ENCODE measurements at regions not wholly inside any gene's neighbourhood (a gene's known extent, or its start where the extent isn't known, plus 50 kb on each side); places are given as distances from the start of the nearest gene placed in this dataset.
"Not testable (repeated sequence)": the region's sequence is repeated elsewhere in the genome, so short reads cannot be mapped to it uniquely, and the experiment has no call there.

GRCh38 chr9:38153910-38154291 lies 84.9 kb upstream of the SHB start:
- no peak for DNase-seq

- DNase-seq: no peak
These were observed 84.3 kb upstream of the SHB start for GRCh38 chr9:38153152-38153909.

- no peak for DNase-seq
These were observed 80.6 kb upstream of the SHB start for GRCh38 chr9:38149647-38150046.

GRCh38 chr9:38146844-38147243 lies 77.8 kb upstream of the SHB start:
- no peak for DNase-seq

- no peak for DNase-seq
These were observed 76.6 kb upstream of the SHB start for GRCh38 chr9:38145526-38146053.

- no peak for DNase-seq
These were observed 75.4 kb upstream of the SHB start for GRCh38 chr9:38144421-38144820.

GRCh38 chr9:38141746-38142591 lies 72.9 kb upstream of the SHB start:
- no peak for DNase-seq

GRCh38 chr9:38138276-38138675 lies 69.2 kb upstream of the SHB start:
- no peak for DNase-seq

GRCh38 chr9:38137342-38137741 lies 68.3 kb upstream of the SHB start:
- no peak for DNase-seq

DNA sequence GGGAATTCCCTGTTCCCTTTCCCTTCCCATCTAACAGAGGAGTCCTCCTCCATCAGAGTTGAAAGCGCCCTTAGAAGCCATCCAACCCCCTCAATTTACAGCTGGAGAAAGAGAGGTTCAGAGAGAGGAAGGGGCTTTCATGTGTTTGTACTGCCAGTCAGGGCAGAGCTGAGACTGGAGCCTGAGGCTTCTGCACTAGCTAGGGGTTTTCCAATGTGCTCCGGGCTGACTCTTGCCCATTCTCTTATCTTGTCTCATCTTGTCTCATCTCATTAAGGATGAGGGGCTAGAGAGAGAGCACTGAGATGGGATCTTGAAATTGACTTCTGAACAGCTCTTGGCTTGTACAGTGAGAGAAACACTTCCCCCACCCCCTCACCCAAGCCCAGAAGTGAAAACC lies 67.4 kb upstream of the SHB start:
- DNase-seq: no peak

DNA sequence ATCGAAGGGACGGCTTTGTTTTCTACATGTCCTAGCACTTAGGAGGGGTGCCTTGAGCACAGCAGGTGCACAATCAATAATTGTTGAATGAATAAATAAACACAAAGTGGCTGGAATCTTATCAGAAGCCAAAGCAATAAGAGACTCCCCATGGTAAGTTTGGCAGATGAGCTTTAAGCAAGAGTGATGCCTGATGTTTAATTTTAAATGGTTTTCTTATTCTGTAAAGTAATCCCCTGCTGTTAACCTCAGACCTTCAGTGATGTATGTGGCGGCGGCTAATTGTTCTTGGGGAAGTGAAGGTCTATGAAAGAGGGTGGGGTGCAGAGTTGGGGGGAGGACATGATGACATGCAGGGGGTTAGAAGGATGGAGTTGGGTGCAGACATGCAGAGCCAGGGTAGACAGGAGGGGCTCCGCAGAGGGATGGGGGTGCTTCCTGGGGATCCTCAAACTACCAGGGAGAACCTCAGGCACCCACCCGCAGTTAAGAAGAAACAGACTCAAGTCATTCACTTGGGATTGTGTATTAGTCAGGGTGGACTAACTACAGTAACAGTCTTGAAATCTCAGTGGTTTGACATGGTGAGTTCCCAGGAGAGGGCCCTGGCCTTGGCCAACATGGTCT lies 65.7 kb upstream of the SHB start:
- DNase-seq: no peak

GRCh38 chr9:38133595-38133994 lies 64.6 kb upstream of the SHB start:
- no peak for DNase-seq

DNA sequence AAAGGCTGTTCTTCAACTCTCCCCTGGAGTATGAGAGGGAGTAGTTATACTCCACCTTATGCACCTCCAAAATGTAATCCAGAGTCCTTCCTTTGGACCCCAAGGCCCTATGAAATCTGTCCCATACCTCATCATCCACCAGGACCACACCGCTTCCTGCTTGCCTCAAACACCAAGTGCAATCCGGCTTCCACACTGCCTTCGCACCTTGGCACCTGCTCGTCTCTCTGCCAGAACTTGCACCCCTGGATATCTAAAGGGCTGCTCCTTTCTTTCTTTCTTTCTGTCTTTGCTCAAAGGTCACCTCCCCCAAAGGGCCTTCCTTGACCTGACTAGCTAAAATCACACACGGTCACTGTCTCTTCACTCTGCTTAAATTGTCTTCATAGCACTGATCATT lies 63.9 kb upstream of the SHB start:
- DNase-seq: no peak

- DNase-seq: no peak
These were observed 62.7 kb upstream of the SHB start for GRCh38 chr9:38131729-38132128.

DNA sequence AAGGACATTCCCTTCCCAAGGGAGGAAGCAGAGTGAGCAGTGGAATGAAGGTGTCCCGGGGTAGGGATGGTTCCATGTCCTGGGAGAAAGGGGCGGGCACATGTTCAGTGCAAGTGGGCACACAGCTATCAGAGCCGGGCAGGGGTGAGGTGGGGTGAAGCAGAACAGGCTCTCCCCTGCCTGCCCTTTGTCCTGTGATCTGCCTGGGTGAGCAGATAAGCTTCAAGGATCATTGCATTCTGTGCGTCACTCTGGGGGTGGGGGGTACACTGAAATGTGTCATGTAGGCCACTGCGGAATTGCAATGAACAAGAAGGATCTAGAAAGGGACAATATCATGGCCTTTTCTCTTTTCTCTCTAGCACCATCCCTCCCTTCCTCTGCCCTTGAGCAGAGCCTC lies 61.7 kb upstream of the SHB start:
- no peak for DNase-seq

- DNase-seq: no peak
These were observed 60.3 kb upstream of the SHB start for GRCh38 chr9:38129366-38129765.

GRCh38 chr9:38128752-38129270 lies 59.8 kb upstream of the SHB start:
- DNase-seq: no peak

DNA sequence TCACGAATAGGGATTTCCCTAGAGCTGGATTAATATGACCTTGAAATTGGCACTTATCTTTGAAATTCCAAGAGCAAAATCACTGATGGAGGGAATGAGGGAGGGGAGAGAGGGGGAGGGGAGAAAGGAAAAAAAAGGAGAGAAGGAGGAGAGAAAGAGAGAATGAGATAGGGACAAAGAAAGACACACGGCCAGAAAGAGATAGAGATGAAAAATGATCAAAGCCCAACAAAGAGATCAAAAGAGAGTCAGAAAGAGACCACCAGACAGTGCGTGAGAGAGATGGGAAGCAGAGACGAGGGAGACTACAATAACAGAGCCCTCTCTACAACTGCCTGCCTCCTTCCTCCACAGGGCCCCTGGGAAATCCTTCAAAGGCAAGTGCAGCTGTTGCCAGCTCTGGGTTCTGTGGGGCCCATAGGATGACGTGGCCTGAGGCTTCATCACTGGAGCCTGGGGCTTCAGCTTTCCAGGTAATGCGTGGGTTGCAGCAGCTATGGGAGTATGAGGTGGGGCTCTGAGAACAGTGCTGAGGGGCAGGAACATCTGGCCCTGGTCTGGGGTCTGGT lies 58.3 kb upstream of the SHB start:
- no peak for DNase-seq

DNA sequence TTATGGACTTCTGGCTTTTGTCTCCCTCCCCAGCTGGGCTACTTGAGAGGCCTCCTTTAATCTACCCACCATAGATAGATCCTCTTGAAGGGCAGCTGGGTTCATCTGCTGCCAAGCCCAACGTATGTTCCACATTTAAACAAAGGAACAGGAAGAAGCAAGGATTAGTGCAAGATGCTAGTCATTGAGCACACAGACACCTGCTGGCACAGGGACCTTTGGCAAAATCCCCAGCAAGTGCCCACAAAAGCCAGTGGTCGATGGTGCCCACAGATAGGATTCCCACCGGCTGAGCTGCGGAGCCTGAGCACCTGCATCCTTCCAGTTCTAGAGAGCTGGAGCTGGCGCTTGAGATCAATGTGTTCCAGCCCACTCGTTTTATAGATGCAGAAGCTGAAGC lies 57.7 kb upstream of the SHB start:
- DNase-seq: peak; percentile 62

- DNase-seq: no peak
These were observed 56.9 kb upstream of the SHB start for GRCh38 chr9:38125889-38126288.

- DNase-seq: not testable (repeated sequence)
These were observed 54.3 kb upstream of the SHB start for GRCh38 chr9:38123359-38123758.

- DNase-seq: no peak
These were observed 51.9 kb upstream of the SHB start for GRCh38 chr9:38120961-38121360.

All from NCI-H1105 (cell line).